ENCODE measurements at regions not wholly inside any gene's neighbourhood (a gene's known extent, or its start where the extent isn't known, plus 50 kb on each side); places are given as distances from the start of the nearest gene placed in this dataset.

DNA sequence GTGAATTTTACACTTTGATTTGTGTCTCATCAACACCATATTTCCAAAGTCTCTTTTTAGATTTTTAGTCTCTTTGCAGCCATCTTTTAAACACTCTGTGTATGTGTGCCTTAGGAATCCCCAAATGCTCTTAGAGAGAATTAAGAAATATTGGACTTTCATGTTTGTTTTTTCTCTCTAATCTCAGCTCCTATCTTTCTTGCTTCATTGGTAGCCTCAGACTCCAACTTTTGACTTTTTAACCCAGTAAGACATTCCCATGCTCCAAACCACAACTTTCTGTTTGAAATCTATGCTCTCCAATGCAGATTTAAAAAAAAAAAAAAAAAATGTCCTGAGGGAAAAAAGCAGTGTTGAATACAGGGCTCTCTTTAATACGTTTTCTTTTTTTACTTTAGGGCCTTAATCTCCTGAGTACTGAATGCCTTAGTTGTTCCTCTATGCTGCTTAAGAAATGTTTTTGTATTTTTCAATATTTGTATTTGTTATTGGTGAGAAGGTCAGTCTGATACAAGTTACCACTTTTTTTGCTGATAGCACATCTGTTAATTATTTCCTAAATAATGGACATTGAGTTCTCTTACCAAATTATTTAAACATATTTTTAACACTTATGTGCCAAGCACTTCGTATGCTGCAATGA lies 489.9 kb downstream of the NXPH1 start:
- DNase-seq (no peak), ATAC-seq (ENCODE audit: poor library complexity) (no peak)
- intact Hi-C loops (cut with DNase I): no loop called here

DNA sequence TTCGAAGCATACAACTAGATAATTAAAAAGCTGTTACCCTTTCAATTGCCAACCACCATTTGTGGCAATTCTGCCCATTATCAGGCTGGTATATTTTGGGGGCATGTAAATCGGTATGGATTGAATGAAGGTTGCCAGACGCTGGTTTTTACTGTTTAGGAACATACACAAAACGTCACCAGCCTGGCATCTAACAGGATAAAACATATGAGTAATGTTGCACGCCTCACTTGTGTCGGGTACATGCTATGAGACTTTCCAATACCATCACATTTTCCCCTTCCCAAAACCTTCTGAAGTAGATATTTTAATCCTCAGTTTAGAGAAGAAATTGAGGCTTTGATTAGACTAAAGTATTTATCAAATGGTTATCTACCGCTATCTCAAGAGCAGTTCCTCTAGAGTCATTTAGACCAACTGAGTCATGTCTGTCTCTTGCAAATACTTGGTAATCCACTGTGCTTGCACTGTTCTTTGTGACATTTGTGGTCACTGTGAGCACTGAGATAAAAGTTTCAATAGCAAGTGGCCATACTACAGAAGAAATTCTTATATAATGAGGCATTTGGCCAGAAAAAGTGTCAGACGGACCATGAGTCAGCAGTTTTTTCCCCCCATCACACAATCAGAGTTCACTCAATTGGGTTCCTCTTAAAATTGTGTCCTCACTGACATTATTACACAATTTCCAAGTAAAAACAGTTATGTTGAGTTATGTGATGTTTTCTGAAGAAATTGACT lies 498.7 kb downstream of the NXPH1 start:
- intact Hi-C loops (cut with DNase I): no loop called here
- ATAC-seq (ENCODE audit: poor library complexity) (no peak), DNase-seq (no peak)

DNA sequence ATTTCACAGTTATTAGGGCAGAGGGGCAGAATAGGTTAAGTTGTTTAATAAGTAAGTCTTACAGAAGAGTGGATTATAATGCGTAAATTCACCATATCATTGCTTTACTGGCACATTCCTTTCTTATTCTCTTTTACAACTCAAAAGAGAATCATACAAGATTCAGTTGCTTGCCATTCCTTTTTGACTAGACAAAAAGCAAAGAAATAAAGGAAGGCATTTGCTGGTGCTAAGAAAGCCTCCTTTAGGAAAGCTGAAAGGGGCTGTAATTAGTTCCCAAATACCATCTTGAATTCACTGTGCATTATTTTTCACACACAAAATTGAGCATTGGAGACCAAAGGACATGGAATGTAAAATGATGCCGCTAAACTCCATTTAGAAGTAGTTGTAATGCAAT lies 499.3 kb downstream of the NXPH1 start:
- intact Hi-C loops (cut with DNase I): no loop called here
- ATAC-seq (ENCODE audit: poor library complexity): no peak
- DNase-seq: no peak

- no peak for ATAC-seq (ENCODE audit: poor library complexity)
- no peak for DNase-seq
- intact Hi-C loops (cut with DNase I): no loop called here
Measured at GRCh38 chr7:8937204-8937603, 503.8 kb downstream of the NXPH1 start.

DNA sequence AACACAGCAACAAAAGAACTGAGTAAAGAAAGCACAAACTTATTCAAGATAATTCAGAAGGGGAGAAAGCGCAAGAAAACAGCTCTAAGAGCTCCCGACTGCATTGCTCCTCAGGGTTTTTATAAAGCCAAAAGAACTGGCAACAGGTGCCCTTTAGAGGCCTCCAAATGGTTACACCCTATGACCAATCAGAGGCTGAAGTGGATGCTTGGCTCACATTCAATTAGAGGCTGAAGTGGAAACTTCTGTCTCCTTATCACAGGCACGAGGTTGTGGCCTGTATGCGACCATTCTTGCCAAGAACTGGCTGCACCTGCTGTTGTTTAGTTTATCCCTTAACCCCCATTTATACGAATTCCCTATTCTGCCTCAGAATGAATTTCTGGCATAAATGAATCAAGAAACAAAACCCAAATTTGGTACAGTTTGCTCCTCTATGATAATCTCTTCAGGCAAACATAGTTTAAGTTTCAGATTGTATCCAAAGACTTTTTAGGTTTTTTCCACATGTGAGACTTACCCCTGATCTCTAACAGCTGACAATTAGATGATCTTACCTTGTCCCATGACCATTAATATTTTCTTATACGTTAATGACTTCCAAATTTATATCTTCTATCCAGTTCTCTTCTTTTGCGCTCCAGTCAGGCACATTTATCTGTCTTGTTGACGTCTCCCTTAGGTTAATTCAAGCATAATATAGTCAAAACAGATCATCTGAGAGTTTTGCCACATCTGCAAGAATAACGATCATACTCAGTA lies 504.8 kb downstream of the NXPH1 start:
- no peak for DNase-seq
- no peak for ATAC-seq (ENCODE audit: poor library complexity)
- intact Hi-C loops (cut with DNase I): no loop called here

GRCh38 chr7:8939446-8939845 lies 506.0 kb downstream of the NXPH1 start:
- intact Hi-C loops (cut with DNase I): no loop called here
- DNase-seq (no peak), ATAC-seq (ENCODE audit: poor library complexity) (no peak)

GRCh38 chr7:8963722-8964121 lies 530.3 kb downstream of the NXPH1 start:
- ATAC-seq (ENCODE audit: poor library complexity) (no peak), DNase-seq (no peak)
- intact Hi-C loops (cut with DNase I): no loop called here

GRCh38 chr7:8965177-8965576 lies 531.8 kb downstream of the NXPH1 start:
- intact Hi-C loops (cut with DNase I): no loop called here
- no peak for ATAC-seq (ENCODE audit: poor library complexity)
- DNase-seq: no peak

DNA sequence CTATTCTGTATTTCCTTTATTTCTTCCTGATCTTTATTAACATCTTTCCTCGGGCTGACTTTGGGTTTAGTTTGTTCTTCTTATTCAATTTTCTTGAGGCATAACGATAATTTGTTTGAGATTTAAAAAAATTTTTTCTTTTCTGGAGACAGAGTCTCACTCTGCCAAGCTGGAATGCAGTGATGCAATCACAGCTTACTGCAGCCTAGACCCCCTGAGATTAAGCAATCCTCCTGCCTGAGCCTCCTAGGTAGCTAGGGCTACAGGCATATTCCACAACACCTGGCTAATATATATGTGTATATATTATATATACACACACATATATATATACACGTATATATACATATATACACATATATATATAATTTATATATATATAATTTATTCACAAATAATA lies 540.2 kb downstream of the NXPH1 start:
- ATAC-seq (ENCODE audit: poor library complexity) (no peak), DNase-seq (no peak)
- intact Hi-C loops (cut with DNase I): no loop called here

DNA sequence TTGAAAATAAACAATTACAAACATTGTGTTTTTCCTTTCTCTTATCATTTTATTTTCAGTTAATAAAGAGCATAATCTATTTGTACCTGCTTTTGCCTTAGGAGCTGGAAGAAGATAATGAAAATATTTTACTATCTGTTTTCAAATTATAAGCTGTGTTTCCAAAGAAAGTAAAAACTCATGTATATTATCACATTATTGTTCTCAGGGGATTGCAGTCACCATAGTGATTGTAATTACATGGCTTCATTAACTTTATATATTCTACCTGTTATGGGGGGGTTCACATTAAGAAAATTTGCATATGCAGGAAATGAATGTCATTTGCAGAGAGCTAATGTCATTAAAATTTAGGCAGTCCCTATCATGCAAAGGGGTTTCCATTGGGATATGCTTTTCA lies 542.3 kb downstream of the NXPH1 start:
- intact Hi-C loops (cut with DNase I): no loop called here
- no peak for DNase-seq

GRCh38 chr7:8982338-8982992 lies 549.1 kb downstream of the NXPH1 start:
- DNase-seq (no peak), ATAC-seq (ENCODE audit: poor library complexity) (no peak)
- intact Hi-C loops (cut with DNase I): no loop called here

More for the DNA sequence above, 542.3 kb downstream of the NXPH1 start:
- ATAC-seq (ENCODE audit: poor library complexity): no peak

GRCh38 chr7:8985255-8985654 lies 551.8 kb downstream of the NXPH1 start:
- DNase-seq (no peak), ATAC-seq (ENCODE audit: poor library complexity) (no peak)
- intact Hi-C loops (cut with DNase I): no loop called here

DNA sequence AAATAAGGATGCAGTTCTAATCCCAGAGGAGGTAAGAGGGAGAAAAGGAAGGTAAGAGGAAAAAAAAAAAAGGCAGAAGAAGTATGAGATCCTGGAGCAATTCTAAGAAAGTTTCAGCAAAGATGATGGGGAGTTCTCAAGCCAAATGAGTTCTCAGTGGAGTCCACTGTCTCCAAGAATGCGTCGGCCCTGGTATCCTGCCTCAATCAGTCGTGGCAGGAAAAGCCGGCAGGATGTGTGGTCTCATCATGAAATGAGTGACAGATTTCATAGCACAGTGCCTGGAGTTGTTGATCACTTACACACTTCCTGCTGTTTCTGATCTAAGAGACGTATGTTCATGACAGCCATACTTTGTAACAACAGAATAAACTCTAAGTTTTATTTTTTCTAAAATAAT lies 554.9 kb downstream of the NXPH1 start:
- ATAC-seq (ENCODE audit: poor library complexity) (no peak), DNase-seq (no peak)
- intact Hi-C loops (cut with DNase I): no loop called here

GRCh38 chr7:8991159-8991558 lies 557.8 kb downstream of the NXPH1 start:
- no peak for ATAC-seq (ENCODE audit: poor library complexity)
- intact Hi-C loops (cut with DNase I): no loop called here
- DNase-seq: no peak

DNA sequence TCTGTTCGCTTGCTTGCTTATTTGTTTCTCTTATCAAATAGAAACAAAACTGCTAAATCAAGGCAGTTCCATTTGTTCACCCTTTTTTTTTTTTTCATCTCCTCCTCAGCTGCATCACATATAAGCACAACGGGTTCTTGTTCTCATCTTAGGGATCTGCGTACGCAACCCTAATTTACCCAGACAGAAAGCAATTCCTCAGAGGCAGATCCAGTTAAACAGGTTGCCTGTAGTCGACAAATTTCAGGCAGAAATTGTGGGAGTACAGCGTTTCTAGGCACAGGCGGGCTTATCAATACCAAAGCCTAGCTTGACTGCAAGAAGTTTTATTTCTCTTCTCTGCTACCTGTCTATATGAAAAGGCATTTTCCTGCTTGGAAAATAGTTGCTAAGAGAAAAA lies 565.4 kb downstream of the NXPH1 start:
- DNase-seq (no peak), ATAC-seq (ENCODE audit: poor library complexity) (no peak)
- intact Hi-C loops (cut with DNase I): no loop called here

DNA sequence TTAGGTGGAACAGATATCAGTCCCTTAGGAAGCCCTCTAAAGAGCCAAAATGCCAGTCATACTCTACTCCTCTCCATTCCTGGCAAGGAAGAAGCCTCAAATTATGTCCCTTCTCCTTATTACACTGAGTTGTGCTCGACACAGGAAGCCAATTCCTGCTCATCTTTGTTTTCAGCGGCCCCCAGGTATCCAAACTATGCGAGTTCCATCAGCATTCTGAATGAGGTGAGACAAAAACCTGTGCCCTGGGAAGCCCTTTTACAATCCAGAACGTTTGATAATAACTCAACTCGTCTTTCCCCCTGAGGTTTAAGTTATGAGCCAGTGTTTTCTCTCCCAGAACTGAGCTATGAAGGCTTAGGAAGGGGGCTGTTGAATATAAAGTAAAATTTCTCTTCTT lies 580.5 kb downstream of the NXPH1 start:
- ATAC-seq (ENCODE audit: poor library complexity): no peak
- intact Hi-C loops (cut with DNase I): no loop called here
- DNase-seq: no peak

GRCh38 chr7:9017286-9017685 lies 583.9 kb downstream of the NXPH1 start:
- DNase-seq: no peak
- intact Hi-C loops (cut with DNase I): no loop called here
- no peak for ATAC-seq (ENCODE audit: poor library complexity)

- DNase-seq (no peak), ATAC-seq (ENCODE audit: poor library complexity) (no peak)
- intact Hi-C loops (cut with DNase I): no loop called here
Measured at GRCh38 chr7:9022456-9022855, 589.0 kb downstream of the NXPH1 start.

DNA sequence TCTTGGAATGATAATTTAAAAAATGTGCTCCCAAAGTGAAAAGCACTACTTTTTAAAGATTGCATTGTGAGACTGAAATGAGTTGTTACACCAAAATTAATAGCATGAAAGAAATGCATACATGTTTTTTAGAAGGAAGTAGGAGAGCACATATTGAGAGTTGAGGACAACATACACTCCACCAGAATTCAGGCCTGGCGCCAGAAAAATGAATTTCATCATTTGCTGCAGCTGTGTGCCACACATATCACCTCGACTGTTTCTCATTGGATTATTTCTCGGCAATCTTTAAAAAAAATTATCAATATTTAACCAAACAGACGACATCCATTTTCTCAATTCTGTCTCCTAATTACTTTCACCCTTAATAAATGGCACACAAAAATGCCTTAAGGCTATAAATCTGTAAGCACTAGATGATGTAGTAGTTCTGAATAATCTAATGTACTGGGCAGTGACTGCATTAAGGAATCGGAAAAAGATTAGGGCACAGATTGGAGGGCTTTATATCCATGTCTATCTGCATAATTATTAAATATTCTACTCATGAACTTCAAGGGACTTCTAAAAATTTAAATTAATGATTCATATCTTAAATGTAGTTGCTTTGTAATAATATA lies 590.4 kb downstream of the NXPH1 start:
- intact Hi-C loops (cut with DNase I): no loop called here
- DNase-seq (no peak), ATAC-seq (ENCODE audit: poor library complexity) (no peak)
